OCI-LY3 (cell line): ENCODE measurements at regions not wholly inside any gene's neighbourhood (a gene's known extent, or its start where the extent isn't known, plus 50 kb on each side); places are given as distances from the start of the nearest gene placed in this dataset.

Experiments used
- H2AFZ ChIP-seq: fragments of 200-600, 300-600 bp; shearing (Covaris generic); 2 replicates; pipeline ENCODE4 v1.6.0; 2014; ENCODE audit warnings: antibody characterized with exemption, low read depth, low read length
- H3K27ac ChIP-seq: fragments of 200-600, 300-600 bp; sonication (generic); 2 replicates; pipeline ENCODE4 v1.5.1; 2014; ENCODE audit warnings: mild to moderate bottlenecking, low read length, moderate library complexity, mixed read lengths
- H3K27me3 ChIP-seq: fragments of 200-600, 300-600 bp; sonication (generic); 2 replicates; pipeline ENCODE4 v1.6.1; 2014; ENCODE audit warnings: low read depth, low read length, mixed read lengths
- H3K36me3 ChIP-seq: fragments of 200-600, 300-600 bp; sonication (generic); replicated peaks from 2 replicates; pipeline ENCODE3; 2014; ENCODE audit warnings: low read depth, low read length, mixed read lengths
- H3K4me1 ChIP-seq: fragments of 300-600, 200-600 bp; sonication (generic); 2 replicates; pipeline ENCODE4 v1.6.1; 2014; ENCODE audit warnings: low read length, mixed read lengths
- H3K4me2 ChIP-seq: fragments of 200-600, 300-600 bp; sonication (generic); 2 replicates; pipeline ENCODE4 v1.6.1; 2014; ENCODE audit warnings: low read length, mixed read lengths
- H3K4me3 ChIP-seq: fragments of 300-600, 200-600 bp; sonication (generic); 2 replicates; pipeline ENCODE4 v1.5.1; 2014; ENCODE audit warnings: antibody characterized with exemption, mild to moderate bottlenecking, low read length, moderate library complexity
- H3K79me2 ChIP-seq: fragments of 300-600, 200-600 bp; shearing (Covaris generic); 2 replicates; pipeline ENCODE4 v1.6.1; 2014; ENCODE audit warnings: mild to moderate bottlenecking, low read length, mixed read lengths
- H3K9ac ChIP-seq: fragments of 300-600, 200-600 bp; shearing (Covaris generic); 2 replicates; pipeline ENCODE4 v1.6.0; 2014; ENCODE audit warnings: mild to moderate bottlenecking, low read length, moderate library complexity
- H3K9me3 ChIP-seq: fragments of 200-600, 300-600 bp; shearing (Covaris generic); 2 replicates; pipeline ENCODE4 v1.6.1; 2014; ENCODE audit warnings: low read length, mixed read lengths; ENCODE audit not compliant: insufficient read depth
- H4K20me1 ChIP-seq: fragments of 200-600, 300-600 bp; sonication (generic); 2 replicates; pipeline ENCODE4 v1.6.1; 2016; ENCODE audit warnings: low read length, mixed read lengths; ENCODE audit not compliant: insufficient read depth
- EZH2phosphoT487 ChIP-seq: fragments of 200-600 bp; shearing (Covaris generic); IDR thresholded peaks from 2 replicates; pipeline ENCODE4 v1.6.1; 2018; ENCODE audit warnings: antibody characterized with exemption, mixed run types, low read depth
- TF ChIP-seq, protein P1 (sequence below): fragments of 200-600, 300-600 bp; sonication (generic); IDR thresholded peaks from 2 replicates; pipeline ENCODE4 v1.5.1; 2014; ENCODE audit warnings: antibody characterized with exemption, low read length, low read depth

DNA sequence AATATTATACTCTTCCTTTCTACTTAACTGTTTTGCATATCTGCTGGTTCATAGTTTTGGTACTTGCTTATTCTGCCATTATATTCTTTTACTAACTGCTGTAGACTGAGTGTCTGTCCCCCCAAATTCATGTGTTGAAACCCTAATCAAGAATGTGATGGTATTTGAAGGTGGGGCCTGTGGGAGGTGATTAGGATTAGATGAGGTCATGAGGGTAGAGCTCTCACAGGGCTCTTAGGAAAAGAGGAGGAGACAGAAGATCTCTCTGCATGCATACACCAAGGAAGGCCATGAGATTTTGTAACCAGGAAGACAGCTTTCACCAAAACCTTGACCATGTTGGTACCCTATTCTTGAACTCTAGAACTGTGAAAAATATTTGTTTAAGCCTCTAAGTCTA lies 354.1 kb upstream of the B3GALT2 start:
- Histone ChIP-seq H3K9ac (peak overlapping the region; percentile 43; the same call in 1 of the 2 replicates), H2AFZ (peak overlapping the region; percentile 87), H3K27me3 (no peaks in the 10 kb centered on the region), H3K4me1 (peaks cover 50% of the 10 kb centered on the region), H3K27ac (peak overlapping the region; percentile 59), H3K79me2 (no peaks in the 10 kb centered on the region), H3K9me3 (0 out of 2 replicates have a peak, but pooled peaks cover 6% of the 10 kb centered on the region), H3K36me3 (peaks cover 12% of the 10 kb centered on the region), H3K4me3 (peak overlapping the region; percentile 64), H3K4me2 (peak overlapping the region; percentile 84), H4K20me1 (no peaks in the 10 kb centered on the region)
- TF ChIP-seq EZH2phosphoT487: no peak
- TF ChIP-seq, protein P1, sequence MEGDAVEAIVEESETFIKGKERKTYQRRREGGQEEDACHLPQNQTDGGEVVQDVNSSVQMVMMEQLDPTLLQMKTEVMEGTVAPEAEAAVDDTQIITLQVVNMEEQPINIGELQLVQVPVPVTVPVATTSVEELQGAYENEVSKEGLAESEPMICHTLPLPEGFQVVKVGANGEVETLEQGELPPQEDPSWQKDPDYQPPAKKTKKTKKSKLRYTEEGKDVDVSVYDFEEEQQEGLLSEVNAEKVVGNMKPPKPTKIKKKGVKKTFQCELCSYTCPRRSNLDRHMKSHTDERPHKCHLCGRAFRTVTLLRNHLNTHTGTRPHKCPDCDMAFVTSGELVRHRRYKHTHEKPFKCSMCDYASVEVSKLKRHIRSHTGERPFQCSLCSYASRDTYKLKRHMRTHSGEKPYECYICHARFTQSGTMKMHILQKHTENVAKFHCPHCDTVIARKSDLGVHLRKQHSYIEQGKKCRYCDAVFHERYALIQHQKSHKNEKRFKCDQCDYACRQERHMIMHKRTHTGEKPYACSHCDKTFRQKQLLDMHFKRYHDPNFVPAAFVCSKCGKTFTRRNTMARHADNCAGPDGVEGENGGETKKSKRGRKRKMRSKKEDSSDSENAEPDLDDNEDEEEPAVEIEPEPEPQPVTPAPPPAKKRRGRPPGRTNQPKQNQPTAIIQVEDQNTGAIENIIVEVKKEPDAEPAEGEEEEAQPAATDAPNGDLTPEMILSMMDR: no peak

DNA sequence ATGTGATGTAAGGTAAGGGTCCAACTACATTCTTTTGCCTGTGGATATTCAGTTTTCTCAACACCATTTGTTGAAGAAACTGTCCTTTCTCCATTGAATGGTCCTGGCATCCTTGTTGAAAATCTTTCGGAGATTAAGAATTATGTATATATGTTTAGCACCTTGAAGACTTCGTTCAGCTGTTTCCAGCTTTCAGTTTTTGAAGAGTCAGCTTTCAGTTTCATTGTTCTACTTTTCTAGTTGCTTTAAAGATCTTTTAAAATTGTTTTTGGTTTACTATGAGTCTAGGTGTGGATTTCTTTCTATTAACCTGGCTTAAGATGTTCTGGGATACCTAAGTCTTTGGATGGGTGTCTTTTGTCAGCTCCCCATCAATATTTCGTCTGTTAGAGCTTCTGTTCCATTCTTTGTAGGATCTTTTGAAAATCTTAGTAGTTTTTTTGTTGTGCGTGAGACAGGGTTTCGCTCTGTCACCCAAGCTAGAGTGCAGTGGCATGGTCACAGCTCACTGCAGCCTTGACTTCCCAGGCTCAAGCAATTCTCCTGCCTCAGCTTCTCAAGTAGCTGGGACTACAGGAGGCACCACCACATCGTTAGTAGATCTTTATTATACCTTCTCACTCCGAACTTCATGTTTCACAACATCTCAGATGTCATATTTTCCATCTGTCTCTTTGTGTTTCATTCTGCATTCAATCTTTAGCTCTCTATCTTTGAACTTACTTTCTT lies 353.5 kb upstream of the B3GALT2 start:
- TF ChIP-seq, protein P1: no peak
- TF ChIP-seq EZH2phosphoT487: no peak
- Histone ChIP-seq H3K9me3 (0 out of 2 replicates have a peak, but pooled peaks cover 6% of the 10 kb centered on the region), H3K79me2 (no peaks in the 10 kb centered on the region), H3K4me2 (peak overlapping the region; percentile 84), H4K20me1 (no peaks in the 10 kb centered on the region), H3K27ac (peak overlapping the region; percentile 59), H3K9ac (peak overlapping the region; percentile 43), H3K36me3 (peaks cover 12% of the 10 kb centered on the region), H3K4me3 (peak overlapping the region; percentile 64), H3K27me3 (no peaks in the 10 kb centered on the region), H2AFZ (peak overlapping the region; percentile 87), H3K4me1 (peaks cover 50% of the 10 kb centered on the region)

DNA sequence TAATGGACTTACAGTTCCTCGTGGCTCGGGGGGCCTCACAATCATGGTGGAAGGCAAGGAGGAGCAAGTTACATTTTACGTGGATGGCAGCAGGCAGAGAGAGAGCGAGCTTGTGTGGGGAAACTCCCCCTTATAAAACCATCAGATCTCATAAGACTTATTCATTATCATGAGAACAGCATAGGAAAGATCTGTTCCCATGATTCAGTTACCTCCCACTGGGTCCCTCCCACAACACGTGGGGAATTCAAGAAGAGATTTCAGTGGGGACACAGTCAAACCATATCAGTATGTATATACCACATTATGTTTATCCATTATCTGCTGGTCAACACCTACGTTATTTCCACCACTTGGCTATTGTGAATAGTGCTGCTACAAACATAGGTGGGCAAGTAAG lies 352.3 kb upstream of the B3GALT2 start:
- peak overlapping the region; percentile 71; the same call in 1 of the 2 replicates for H3K4me2 ChIP-seq
- peaks cover 50% of the 10 kb centered on the region for H3K4me1 ChIP-seq
- H3K4me3 ChIP-seq: no peak overlapping the region; the same call in 1 of the 2 replicates

DNA sequence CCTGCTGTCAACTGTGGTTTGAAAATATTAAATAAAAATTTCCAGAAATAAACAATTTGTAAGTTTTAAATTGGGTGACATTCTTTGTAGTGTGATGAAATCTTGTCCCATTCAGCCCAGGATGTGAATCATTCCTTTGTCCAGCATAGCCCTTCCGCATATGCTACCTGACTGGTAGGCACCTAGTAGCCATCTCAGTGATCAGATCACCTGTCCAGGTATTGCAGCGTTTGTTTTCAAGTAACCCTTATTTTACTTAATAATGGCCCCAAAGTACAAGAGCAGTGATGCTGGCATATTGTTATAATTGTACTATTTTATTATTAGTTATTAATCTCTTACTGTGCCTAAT lies 351.6 kb upstream of the B3GALT2 start:
- Histone ChIP-seq H2AFZ (no peak overlapping the region), H3K27me3 (no peaks in the 10 kb centered on the region), H4K20me1 (no peaks in the 10 kb centered on the region), H3K9me3 (0 out of 2 replicates have a peak, but pooled peaks cover 6% of the 10 kb centered on the region), H3K36me3 (peaks cover 12% of the 10 kb centered on the region), H3K79me2 (no peaks in the 10 kb centered on the region), H3K4me3 (peak overlapping the region; percentile 29), H3K27ac (peak overlapping the region; percentile 84), H3K4me2 (peak overlapping the region; percentile 71), H3K4me1 (peaks cover 50% of the 10 kb centered on the region), H3K9ac (peak overlapping the region; percentile 31)
- TF ChIP-seq, protein P1: no peak
- TF ChIP-seq EZH2phosphoT487: no peak

More for the DNA sequence above, 352.3 kb upstream of the B3GALT2 start:
- 0 out of 2 replicates have a peak, but pooled peaks cover 6% of the 10 kb centered on the region for H3K9me3 ChIP-seq
- no peaks in the 10 kb centered on the region for H4K20me1 ChIP-seq
- peak overlapping the region; percentile 84 for H3K27ac ChIP-seq
- H3K36me3 ChIP-seq: peaks cover 12% of the 10 kb centered on the region
- TF ChIP-seq EZH2phosphoT487: no peak
- TF ChIP-seq, protein P1: no peak
- no peak overlapping the region for H3K9ac ChIP-seq
- H3K79me2 ChIP-seq: no peaks in the 10 kb centered on the region
- H3K27me3 ChIP-seq: no peaks in the 10 kb centered on the region
- H2AFZ ChIP-seq: no peak overlapping the region
